Tibial nerve (tissue), 4 donors: ENCODE measurements at regions not wholly inside any gene's neighbourhood (a gene's known extent, or its start where the extent isn't known, plus 50 kb on each side); places are given as distances from the start of the nearest gene placed in this dataset.

ENCODE experiments used
- EP300 ChIP-seq, 2 donors: sonication (generic); formaldehyde crosslinking; IDR thresholded peaks; one replicate each; pipeline ENCODE4 v1.6.1; 2017; ENCODE audit warnings: antibody characterized with exemption in 2 of 2, mild to moderate bottlenecking in 1 of 2
- POLR2A ChIP-seq, 2 donors: fragments of 450-650 bp; IDR thresholded peaks; one replicate each; pipeline ENCODE4 v1.6.1; 2017; ENCODE audit warnings: antibody characterized with exemption in 2 of 2, mild to moderate bottlenecking in 2 of 2, moderate library complexity in 2 of 2
- TF ChIP-seq, protein P1 (sequence below), 5 experiments: fragments of 200-600 bp in 3 of 5; fragments of 450-650 bp in 2 of 5; sonication (generic) in 3 of 5; IDR thresholded peaks; one replicate each; pipeline ENCODE4 v1.5.1; 2016 to 2019; ENCODE audit warnings: antibody characterized with exemption in 5 of 5, mild to moderate bottlenecking in 3 of 5, moderate library complexity in 2 of 5

DNA sequence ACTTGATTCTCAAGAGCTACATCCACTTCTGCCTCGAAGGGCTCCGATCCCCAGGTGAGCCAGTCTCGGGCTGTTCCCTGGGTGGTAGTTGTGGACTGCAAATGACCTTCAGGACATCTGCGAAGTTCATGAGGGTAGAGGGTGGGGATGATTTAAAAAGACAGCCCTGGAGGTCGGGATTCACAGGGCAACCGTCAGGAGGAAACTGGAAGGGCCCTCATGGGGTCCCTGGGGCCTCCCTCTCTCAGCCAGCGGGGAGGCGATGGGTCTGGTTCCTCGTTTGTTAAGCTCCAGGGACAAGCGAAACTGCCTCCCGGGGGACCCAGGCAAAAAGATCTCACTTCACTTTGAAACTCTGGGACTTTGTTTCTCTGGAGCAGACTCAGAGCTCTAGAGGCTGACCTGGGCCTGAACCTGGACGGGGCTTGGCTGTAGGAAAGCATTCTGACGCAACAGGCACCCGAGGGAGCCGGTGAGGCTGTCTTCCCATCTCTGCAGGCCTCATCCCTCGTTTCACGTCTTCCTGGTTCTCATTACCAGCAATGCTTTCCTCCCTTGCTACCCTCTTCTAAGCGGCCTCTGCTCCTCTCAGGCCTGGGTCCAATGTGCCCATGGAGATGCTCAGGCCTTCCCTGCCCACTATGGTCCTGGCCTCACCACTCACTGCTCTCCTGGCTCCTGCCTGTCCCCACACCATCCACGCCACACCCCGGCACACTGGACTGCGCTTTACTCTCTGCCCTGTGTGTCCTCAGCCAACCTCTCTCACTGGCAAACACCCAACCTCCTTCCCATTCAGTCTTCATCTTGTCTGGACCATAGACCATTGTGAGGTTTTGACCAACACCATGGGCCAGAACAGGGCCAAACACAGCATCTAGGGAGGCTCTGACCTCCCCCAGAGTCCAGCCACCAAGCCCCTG is 214.2 kb upstream of the TNRC6C start:
- TF ChIP-seq, protein P1, sequence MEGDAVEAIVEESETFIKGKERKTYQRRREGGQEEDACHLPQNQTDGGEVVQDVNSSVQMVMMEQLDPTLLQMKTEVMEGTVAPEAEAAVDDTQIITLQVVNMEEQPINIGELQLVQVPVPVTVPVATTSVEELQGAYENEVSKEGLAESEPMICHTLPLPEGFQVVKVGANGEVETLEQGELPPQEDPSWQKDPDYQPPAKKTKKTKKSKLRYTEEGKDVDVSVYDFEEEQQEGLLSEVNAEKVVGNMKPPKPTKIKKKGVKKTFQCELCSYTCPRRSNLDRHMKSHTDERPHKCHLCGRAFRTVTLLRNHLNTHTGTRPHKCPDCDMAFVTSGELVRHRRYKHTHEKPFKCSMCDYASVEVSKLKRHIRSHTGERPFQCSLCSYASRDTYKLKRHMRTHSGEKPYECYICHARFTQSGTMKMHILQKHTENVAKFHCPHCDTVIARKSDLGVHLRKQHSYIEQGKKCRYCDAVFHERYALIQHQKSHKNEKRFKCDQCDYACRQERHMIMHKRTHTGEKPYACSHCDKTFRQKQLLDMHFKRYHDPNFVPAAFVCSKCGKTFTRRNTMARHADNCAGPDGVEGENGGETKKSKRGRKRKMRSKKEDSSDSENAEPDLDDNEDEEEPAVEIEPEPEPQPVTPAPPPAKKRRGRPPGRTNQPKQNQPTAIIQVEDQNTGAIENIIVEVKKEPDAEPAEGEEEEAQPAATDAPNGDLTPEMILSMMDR (IDR thresholded peaks at IDR 0.05) = no peak
- TF ChIP-seq POLR2A (IDR thresholded peaks at IDR 0.05) (no peak), EP300 (IDR thresholded peaks at IDR 0.05) (peak in 1 of 2 donors; percentile 49)
